ENCODE measurements at regions not wholly inside any gene's neighbourhood (a gene's known extent, or its start where the extent isn't known, plus 50 kb on each side); places are given as distances from the start of the nearest gene placed in this dataset.
"Not testable (repeated sequence)": the region's sequence is repeated elsewhere in the genome, so short reads cannot be mapped to it uniquely, and the experiment has no call there.

GRCh38 chr10:128205591-128205990 lies 79.4 kb upstream of the MKI67 start:
- not testable (repeated sequence) for TF ChIP-seq CTCF (conservative IDR thresholded peaks at IDR 0.05; ENCODE audit: low read depth, low read length); EZH2 (IDR thresholded peaks at IDR 0.05; ENCODE audit: low read length, unreplicated experiment)

Measured in PC-3 (cell line).